Skeletal muscle satellite cell (primary cell): ENCODE measurements at regions not wholly inside any gene's neighbourhood (a gene's known extent, or its start where the extent isn't known, plus 50 kb on each side); places are given as distances from the start of the nearest gene placed in this dataset.

Source experiments
- H3K27me3 ChIP-seq: 2 replicates; pipeline ENCODE4 v1.7.0; 2013; ENCODE audit warnings: low read length; ENCODE audit not compliant: control insufficient read depth, insufficient read depth
- H3K36me3 ChIP-seq: 2 replicates; pipeline ENCODE4 v1.7.0; 2013; ENCODE audit warnings: mild to moderate bottlenecking, control low read depth, low read length; ENCODE audit not compliant: insufficient read depth
- H3K4me1 ChIP-seq: 2 replicates; pipeline ENCODE4 v1.7.0; 2013; ENCODE audit warnings: low read length; ENCODE audit not compliant: control insufficient read depth, insufficient read depth
- H3K4me2 ChIP-seq: 2 replicates; pipeline ENCODE4 v1.7.0; 2013; ENCODE audit warnings: mild to moderate bottlenecking, low read length
- H3K4me3 ChIP-seq: 2 replicates; pipeline ENCODE4 v1.7.0; 2013; ENCODE audit warnings: low read length
- H3K9ac ChIP-seq: 2 replicates; pipeline ENCODE4 v1.7.0; 2013; ENCODE audit warnings: mild to moderate bottlenecking, low read depth, low read length, moderate library complexity
- H3K9me3 ChIP-seq: replicated peaks from 2 replicates; pipeline ENCODE4 v1.7.0; 2013; ENCODE audit warnings: mild to moderate bottlenecking, control low read depth, low read length

DNA sequence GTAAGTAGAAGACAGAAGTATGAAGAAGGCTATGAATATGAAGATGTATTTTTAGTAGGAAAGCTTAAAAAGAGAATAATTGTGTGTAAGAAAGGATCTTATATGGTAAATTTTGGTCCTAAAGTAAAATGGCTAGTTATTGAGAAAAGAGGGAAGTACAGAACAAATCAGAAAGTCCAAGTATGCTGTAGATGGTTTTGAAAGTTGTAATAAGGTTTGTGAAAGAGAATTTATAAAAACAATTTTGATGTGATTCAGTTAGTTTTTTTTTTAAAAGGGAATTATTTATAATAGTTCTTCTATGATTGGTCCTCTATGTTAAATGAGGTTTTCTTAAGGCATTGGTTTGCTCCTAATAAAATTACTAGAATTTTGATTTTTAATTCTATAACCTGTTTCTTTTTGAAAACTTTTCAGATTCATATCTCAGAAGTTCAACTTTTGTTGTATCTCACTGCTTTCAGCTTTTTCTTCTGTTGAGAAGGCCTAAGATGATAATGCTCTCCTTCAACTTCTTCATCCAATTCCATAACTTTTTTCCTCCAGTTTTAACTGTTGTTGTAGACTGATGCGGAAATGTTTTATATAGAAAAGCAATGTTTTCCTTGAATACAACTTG, 322.7 kb downstream of the NOL4 start:
- H3K4me1 ChIP-seq = no peaks in the 10 kb centered on the region
- H3K4me3 ChIP-seq = no peak overlapping the region
- no peaks in the 10 kb centered on the region for H3K27me3 ChIP-seq
- H3K9me3 ChIP-seq = no peaks in the 10 kb centered on the region
- H3K4me2 ChIP-seq = no peak overlapping the region
- no peaks in the 10 kb centered on the region for H3K36me3 ChIP-seq
- H3K9ac ChIP-seq = no peak overlapping the region

DNA sequence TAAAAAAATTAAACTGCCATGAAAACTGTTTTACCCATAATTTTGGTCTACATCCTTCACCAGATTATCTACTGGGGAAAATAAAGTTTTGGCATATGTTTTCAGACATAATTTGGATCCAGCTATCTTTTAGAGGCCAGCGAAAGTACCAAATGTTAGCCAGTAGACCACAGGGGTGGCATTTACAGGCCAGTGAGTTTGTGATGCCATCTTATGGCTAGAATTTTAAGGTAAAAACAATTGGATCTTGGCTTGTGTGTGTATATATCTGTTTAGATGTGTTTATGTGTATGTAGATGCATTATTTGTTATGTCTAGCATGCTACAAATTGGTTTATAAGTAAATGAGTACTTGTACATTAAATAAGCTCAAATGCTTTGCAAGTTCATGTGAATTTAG, 322.6 kb downstream of the ASXL3 start:
- no peak overlapping the region for H3K9ac ChIP-seq
- H3K4me3 ChIP-seq = no peak overlapping the region
- H3K4me1 ChIP-seq = no peaks in the 10 kb centered on the region
- H3K36me3 ChIP-seq = no peaks in the 10 kb centered on the region
- H3K4me2 ChIP-seq = no peak overlapping the region
- no peaks in the 10 kb centered on the region for H3K27me3 ChIP-seq
- no peaks in the 10 kb centered on the region for H3K9me3 ChIP-seq

- H3K36me3 ChIP-seq = no peaks in the 10 kb centered on the region
- H3K4me3 ChIP-seq = no peak overlapping the region
- no peaks in the 10 kb centered on the region for H3K4me1 ChIP-seq
- H3K9me3 ChIP-seq = no peaks in the 10 kb centered on the region
- H3K4me2 ChIP-seq = no peak overlapping the region
- no peaks in the 10 kb centered on the region for H3K27me3 ChIP-seq
- no peak overlapping the region for H3K9ac ChIP-seq
Observed at GRCh38 chr18:33898427-33898826, 320.4 kb downstream of the ASXL3 start.

GRCh38 chr18:33878213-33878612, 300.2 kb downstream of the ASXL3 start:
- H3K9ac ChIP-seq = no peak overlapping the region
- no peaks in the 10 kb centered on the region for H3K36me3 ChIP-seq
- no peaks in the 10 kb centered on the region for H3K4me1 ChIP-seq
- no peaks in the 10 kb centered on the region for H3K9me3 ChIP-seq
- H3K4me2 ChIP-seq = no peak overlapping the region
- no peaks in the 10 kb centered on the region for H3K27me3 ChIP-seq
- no peak overlapping the region for H3K4me3 ChIP-seq

DNA sequence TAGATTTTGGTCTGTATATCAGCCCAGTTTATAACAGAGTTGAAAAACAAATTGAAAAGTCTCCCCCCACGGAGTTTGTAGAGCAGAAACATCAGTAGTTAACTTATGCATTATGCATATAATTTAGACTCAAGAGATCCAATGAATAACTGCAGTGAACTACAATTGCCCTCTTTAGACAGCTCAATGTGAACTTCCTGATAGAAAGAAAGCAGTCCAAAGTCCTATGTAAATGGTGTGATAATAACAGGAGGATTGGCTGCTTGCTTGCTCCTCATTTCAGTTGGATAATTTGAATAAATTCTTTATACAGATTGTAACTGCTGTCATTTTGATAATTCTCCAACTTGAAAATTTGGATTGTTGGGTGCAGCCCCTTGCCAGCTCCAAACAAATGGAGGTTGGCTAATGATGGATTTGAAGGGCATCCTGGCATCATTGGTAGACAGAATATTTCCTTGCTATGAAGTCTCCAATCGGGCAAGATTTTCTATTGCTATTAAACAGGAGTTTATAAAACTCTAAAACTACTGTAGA, 297.1 kb downstream of the ASXL3 start:
- H3K36me3 ChIP-seq = no peaks in the 10 kb centered on the region
- H3K4me2 ChIP-seq = no peak overlapping the region
- H3K9me3 ChIP-seq = no peaks in the 10 kb centered on the region
- H3K9ac ChIP-seq = no peak overlapping the region
- H3K4me1 ChIP-seq = no peaks in the 10 kb centered on the region
- no peak overlapping the region for H3K4me3 ChIP-seq
- H3K27me3 ChIP-seq = no peaks in the 10 kb centered on the region

GRCh38 chr18:33873112-33873511, 295.1 kb downstream of the ASXL3 start:
- H3K36me3 ChIP-seq = no peaks in the 10 kb centered on the region
- no peak overlapping the region for H3K4me2 ChIP-seq
- no peaks in the 10 kb centered on the region for H3K27me3 ChIP-seq
- H3K9ac ChIP-seq = no peak overlapping the region
- no peaks in the 10 kb centered on the region for H3K4me1 ChIP-seq
- H3K9me3 ChIP-seq = no peaks in the 10 kb centered on the region
- H3K4me3 ChIP-seq = no peak overlapping the region

DNA sequence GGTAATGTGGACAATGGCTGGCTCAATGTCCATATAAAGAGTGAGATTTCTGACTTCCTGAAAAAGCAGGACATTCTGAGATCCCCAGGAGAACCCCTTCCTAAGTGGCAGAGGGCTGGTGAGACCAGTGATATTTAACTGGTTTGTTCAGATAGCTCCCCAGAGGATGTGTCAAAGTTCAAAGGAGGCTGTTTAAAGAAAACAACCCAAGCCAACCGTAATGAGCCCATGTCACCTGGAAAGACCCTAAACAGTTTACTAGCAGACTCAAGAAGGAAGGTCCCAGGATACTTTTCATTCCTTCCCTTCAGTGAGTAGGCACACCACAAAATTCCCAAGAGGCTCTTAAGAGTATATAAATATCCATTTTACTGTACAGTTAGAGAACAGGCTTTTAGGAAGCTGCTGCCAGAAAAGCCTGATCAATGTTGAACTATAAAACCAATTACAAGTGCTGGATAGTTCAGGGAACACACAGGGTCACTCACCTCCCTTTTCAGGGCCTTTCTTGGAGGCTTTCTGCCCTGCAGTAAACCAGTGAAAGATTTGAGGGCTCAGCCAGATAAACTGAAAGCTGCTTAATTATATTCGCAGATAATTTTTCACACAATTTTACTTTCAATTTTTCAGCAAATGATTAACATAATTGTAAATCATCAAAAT, 293.5 kb downstream of the ASXL3 start:
- Histone ChIP-seq H3K4me3 (no peak overlapping the region), H3K4me1 (no peaks in the 10 kb centered on the region), H3K27me3 (no peaks in the 10 kb centered on the region), H3K36me3 (no peaks in the 10 kb centered on the region), H3K4me2 (no peak overlapping the region), H3K9me3 (no peaks in the 10 kb centered on the region), H3K9ac (no peak overlapping the region)

GRCh38 chr18:33870059-33870458, 292.0 kb downstream of the ASXL3 start:
- H3K4me3 ChIP-seq = no peak overlapping the region
- H3K4me1 ChIP-seq = no peaks in the 10 kb centered on the region
- no peaks in the 10 kb centered on the region for H3K36me3 ChIP-seq
- no peaks in the 10 kb centered on the region for H3K27me3 ChIP-seq
- H3K4me2 ChIP-seq = no peak overlapping the region
- H3K9me3 ChIP-seq = no peaks in the 10 kb centered on the region
- no peak overlapping the region for H3K9ac ChIP-seq

DNA sequence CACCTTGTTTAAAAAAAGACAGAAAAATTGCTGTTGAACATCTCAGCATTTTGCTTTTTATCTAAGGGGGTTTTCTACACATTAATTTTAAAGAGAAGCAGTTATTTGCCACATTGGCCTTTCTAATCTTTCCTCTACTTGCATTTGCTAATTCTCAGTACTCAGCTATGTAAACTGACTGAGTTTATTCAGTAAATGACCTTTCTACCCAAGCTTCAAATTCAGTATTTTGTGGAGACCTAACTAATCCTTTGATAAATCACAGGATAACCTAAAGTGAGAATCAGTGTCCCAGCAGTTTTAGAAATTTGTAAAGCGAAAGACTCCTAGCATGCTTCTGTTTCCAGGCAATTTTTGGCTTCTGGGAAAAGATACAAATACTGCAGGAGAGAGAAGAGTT, 288.4 kb downstream of the ASXL3 start:
- Histone ChIP-seq H3K9ac (no peak overlapping the region), H3K36me3 (no peaks in the 10 kb centered on the region), H3K4me1 (no peaks in the 10 kb centered on the region), H3K27me3 (no peaks in the 10 kb centered on the region), H3K4me2 (no peak overlapping the region), H3K9me3 (no peaks in the 10 kb centered on the region), H3K4me3 (no peak overlapping the region)

- Histone ChIP-seq H3K36me3 (no peaks in the 10 kb centered on the region), H3K4me3 (no peak overlapping the region), H3K27me3 (no peaks in the 10 kb centered on the region), H3K9me3 (no peaks in the 10 kb centered on the region), H3K4me2 (no peak overlapping the region), H3K4me1 (no peaks in the 10 kb centered on the region), H3K9ac (no peak overlapping the region)
Observed at GRCh38 chr18:33863912-33864311, 285.9 kb downstream of the ASXL3 start.

DNA sequence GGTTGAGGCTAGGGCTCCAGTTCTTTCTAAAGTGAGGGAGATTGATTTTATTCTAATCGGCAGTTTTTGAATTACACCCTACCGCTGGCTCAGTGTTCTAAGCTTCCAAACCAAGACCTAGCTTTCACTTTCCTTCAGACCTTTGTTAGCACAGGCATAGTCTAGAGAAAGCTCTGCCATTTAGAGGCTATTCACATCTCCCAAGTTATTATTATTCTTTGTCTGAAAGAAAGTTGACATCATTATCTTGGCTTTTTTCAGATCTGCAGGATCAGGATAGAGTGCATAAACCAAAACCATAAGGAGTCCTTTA, 276.8 kb downstream of the ASXL3 start:
- Histone ChIP-seq H3K4me1 (no peaks in the 10 kb centered on the region), H3K9ac (no peak overlapping the region), H3K9me3 (no peaks in the 10 kb centered on the region), H3K4me2 (no peak overlapping the region), H3K27me3 (no peaks in the 10 kb centered on the region), H3K4me3 (no peak overlapping the region), H3K36me3 (no peaks in the 10 kb centered on the region)
